GM12878 (cell line): ENCODE measurements at regions not wholly inside any gene's neighbourhood (a gene's known extent, or its start where the extent isn't known, plus 50 kb on each side); places are given as distances from the start of the nearest gene placed in this dataset.

ENCODE experiments used
- BCL11A ChIP-seq: IDR thresholded peaks from 2 replicates; pipeline ENCODE4 v1.6.1; 2011; ENCODE audit warnings: low read depth, low read length
- CBFB ChIP-seq: IDR thresholded peaks from 2 replicates; pipeline ENCODE4 v1.6.1; 2016; ENCODE audit warnings: antibody characterized with exemption, low read depth
- CHD4 ChIP-seq: fragments of 200-600 bp; sonication (generic); IDR thresholded peaks from 2 replicates; pipeline ENCODE4 v1.6.1; 2016; ENCODE audit warnings: mild to moderate bottlenecking
- CREM ChIP-seq: IDR thresholded peaks from 2 replicates; pipeline ENCODE4 v1.6.1; 2014; ENCODE audit warnings: antibody characterized with exemption, low read depth
- EP300 ChIP-seq, 2 experiments: fragments of 150-350 bp in 1 of 2; IDR thresholded peaks; 2 replicates each; pipeline ENCODE4 v1.6.1; 2011 to 2012; ENCODE audit warnings: low read depth in 2 of 2, low read length in 2 of 2, borderline replicate concordance in 1 of 2, improper control_type of control experiment in 1 of 2, inconsistent platforms in 1 of 2; ENCODE audit not compliant: control insufficient read depth in 1 of 2
- ETV6 ChIP-seq, 2 experiments: fragments of 450-650 bp in 1 of 2; IDR thresholded peaks in 1 of 2; conservative IDR thresholded peaks in 1 of 2; 2 replicates each; pipeline ENCODE4 v1.6.1; 2014; ENCODE audit warnings: antibody characterized with exemption in 1 of 2, borderline replicate concordance in 1 of 2, low read depth in 1 of 2, mild to moderate bottlenecking in 1 of 2, moderate library complexity in 1 of 2
- GABPA ChIP-seq: IDR thresholded peaks from 2 replicates; pipeline ENCODE4 v1.6.1; 2014; ENCODE audit warnings: antibody characterized with exemption, low read depth, mild to moderate bottlenecking, inconsistent platforms
- HDGF ChIP-seq: fragments of 450-650 bp; IDR thresholded peaks from 2 replicates; pipeline ENCODE4 v1.6.1; 2016; ENCODE audit warnings: antibody characterized with exemption
- MTA3 ChIP-seq: IDR thresholded peaks from 2 replicates; pipeline ENCODE4 v1.6.1; 2012; ENCODE audit warnings: low read length, inconsistent platforms, borderline replicate concordance
- PAX8 ChIP-seq: fragments of 450-650 bp; IDR thresholded peaks from 2 replicates; pipeline ENCODE4 v1.6.1; 2017; ENCODE audit warnings: mild to moderate bottlenecking, moderate library complexity
- RAD21 ChIP-seq: IDR thresholded peaks from 2 replicates; pipeline ENCODE4 v1.6.1; 2011; ENCODE audit warnings: mild to moderate bottlenecking, low read depth, low read length, moderate library complexity; ENCODE audit not compliant: insufficient read depth
- RFX5 ChIP-seq: IDR thresholded peaks from 2 replicates; pipeline ENCODE4 v1.6.1; 2011; ENCODE audit warnings: low read depth, low read length, improper control_type of control experiment
- TARDBP ChIP-seq: IDR thresholded peaks from 2 replicates; pipeline ENCODE4 v1.6.1; 2016; ENCODE audit warnings: borderline replicate concordance
- YY1 ChIP-seq: IDR thresholded peaks from 2 replicates; pipeline ENCODE4 v1.6.1; 2011; ENCODE audit warnings: low read depth, mild to moderate bottlenecking, low read length
- ZNF207 ChIP-seq: fragments of 450-650 bp; IDR thresholded peaks from 2 replicates; pipeline ENCODE4 v1.6.1; 2014; ENCODE audit warnings: antibody characterized with exemption, mild to moderate bottlenecking, borderline replicate concordance
- TF ChIP-seq, protein P1 (sequence below): IDR thresholded peaks from 2 replicates; pipeline ENCODE4 v1.6.1; 2011; ENCODE audit warnings: mild to moderate bottlenecking, low read depth, low read length, moderate library complexity; ENCODE audit not compliant: insufficient replicate concordance
- TF ChIP-seq, protein P2 (sequence below): IDR thresholded peaks from 2 replicates; pipeline ENCODE4 v1.6.1; 2012; ENCODE audit warnings: mild to moderate bottlenecking, low read depth, low read length
- TF ChIP-seq, protein P3 (sequence below): fragments of 450-650 bp; IDR thresholded peaks from 2 replicates; pipeline ENCODE4 v1.6.1; 2017; ENCODE audit warnings: mild to moderate bottlenecking, moderate library complexity
- TF ChIP-seq, protein P4 (sequence below): fragments of 450-650 bp; IDR thresholded peaks from 2 replicates; pipeline ENCODE4 v1.6.1; 2014; ENCODE audit warnings: mild to moderate bottlenecking
- TF ChIP-seq, protein P5 (sequence below): fragments of 450-650 bp; IDR thresholded peaks from 2 replicates; pipeline ENCODE4 v1.6.1; 2017; ENCODE audit warnings: mild to moderate bottlenecking, low read depth, inconsistent platforms; ENCODE audit not compliant: poor library complexity, severe bottlenecking

DNA sequence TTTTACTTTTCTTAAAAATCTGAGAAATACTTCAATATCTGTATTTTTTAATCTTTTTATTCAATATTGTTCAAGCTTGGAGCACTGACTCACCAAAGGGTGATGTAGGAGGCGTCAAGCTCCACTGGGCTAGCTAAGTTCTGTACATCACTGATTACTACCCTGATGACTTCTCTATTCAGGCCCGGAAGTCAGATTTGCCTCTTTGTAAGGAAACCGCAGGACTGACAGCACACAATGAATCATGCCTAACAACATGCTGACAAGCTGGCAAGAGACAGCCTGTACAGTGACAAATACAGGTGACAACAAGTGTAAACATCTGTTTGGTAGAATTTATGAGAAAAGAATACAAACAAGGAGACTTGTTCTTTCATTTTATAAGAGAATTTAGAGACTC lies 627.9 kb upstream of the RORB start (continued):
- TF ChIP-seq, protein P1, sequence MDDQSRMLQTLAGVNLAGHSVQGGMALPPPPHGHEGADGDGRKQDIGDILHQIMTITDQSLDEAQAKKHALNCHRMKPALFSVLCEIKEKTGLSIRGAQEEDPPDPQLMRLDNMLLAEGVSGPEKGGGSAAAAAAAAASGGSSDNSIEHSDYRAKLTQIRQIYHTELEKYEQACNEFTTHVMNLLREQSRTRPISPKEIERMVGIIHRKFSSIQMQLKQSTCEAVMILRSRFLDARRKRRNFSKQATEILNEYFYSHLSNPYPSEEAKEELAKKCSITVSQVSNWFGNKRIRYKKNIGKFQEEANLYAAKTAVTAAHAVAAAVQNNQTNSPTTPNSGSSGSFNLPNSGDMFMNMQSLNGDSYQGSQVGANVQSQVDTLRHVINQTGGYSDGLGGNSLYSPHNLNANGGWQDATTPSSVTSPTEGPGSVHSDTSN = peak; percentile 87
- TF ChIP-seq RAD21 (no peak), YY1 (no peak), ZNF207 (no peak), EP300 (IDR thresholded peaks at IDR 0.05; ENCODE audit: borderline replicate concordance in 1 of 2, control insufficient read depth in 1 of 2, low read depth in 2 of 2, low read length in 2 of 2) (no peak), MTA3 (no peak), CHD4 (no peak), ETV6 (conservative IDR thresholded peaks at IDR 0.05 in 1 of 2, IDR thresholded peaks at IDR 0.05 in 1 of 2; ENCODE audit: borderline replicate concordance in 1 of 2, low read depth in 1 of 2) (no peak), RFX5 (no peak), TARDBP (no peak), GABPA (no peak), HDGF (no peak), PAX8 (no peak), CBFB (0 out of 2 replicates have a peak, but pooled peaks have one; percentile 22), CREM (no peak), BCL11A (no peak)
- TF ChIP-seq, protein P2, sequence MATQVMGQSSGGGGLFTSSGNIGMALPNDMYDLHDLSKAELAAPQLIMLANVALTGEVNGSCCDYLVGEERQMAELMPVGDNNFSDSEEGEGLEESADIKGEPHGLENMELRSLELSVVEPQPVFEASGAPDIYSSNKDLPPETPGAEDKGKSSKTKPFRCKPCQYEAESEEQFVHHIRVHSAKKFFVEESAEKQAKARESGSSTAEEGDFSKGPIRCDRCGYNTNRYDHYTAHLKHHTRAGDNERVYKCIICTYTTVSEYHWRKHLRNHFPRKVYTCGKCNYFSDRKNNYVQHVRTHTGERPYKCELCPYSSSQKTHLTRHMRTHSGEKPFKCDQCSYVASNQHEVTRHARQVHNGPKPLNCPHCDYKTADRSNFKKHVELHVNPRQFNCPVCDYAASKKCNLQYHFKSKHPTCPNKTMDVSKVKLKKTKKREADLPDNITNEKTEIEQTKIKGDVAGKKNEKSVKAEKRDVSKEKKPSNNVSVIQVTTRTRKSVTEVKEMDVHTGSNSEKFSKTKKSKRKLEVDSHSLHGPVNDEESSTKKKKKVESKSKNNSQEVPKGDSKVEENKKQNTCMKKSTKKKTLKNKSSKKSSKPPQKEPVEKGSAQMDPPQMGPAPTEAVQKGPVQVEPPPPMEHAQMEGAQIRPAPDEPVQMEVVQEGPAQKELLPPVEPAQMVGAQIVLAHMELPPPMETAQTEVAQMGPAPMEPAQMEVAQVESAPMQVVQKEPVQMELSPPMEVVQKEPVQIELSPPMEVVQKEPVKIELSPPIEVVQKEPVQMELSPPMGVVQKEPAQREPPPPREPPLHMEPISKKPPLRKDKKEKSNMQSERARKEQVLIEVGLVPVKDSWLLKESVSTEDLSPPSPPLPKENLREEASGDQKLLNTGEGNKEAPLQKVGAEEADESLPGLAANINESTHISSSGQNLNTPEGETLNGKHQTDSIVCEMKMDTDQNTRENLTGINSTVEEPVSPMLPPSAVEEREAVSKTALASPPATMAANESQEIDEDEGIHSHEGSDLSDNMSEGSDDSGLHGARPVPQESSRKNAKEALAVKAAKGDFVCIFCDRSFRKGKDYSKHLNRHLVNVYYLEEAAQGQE = no peak
- TF ChIP-seq, protein P3, sequence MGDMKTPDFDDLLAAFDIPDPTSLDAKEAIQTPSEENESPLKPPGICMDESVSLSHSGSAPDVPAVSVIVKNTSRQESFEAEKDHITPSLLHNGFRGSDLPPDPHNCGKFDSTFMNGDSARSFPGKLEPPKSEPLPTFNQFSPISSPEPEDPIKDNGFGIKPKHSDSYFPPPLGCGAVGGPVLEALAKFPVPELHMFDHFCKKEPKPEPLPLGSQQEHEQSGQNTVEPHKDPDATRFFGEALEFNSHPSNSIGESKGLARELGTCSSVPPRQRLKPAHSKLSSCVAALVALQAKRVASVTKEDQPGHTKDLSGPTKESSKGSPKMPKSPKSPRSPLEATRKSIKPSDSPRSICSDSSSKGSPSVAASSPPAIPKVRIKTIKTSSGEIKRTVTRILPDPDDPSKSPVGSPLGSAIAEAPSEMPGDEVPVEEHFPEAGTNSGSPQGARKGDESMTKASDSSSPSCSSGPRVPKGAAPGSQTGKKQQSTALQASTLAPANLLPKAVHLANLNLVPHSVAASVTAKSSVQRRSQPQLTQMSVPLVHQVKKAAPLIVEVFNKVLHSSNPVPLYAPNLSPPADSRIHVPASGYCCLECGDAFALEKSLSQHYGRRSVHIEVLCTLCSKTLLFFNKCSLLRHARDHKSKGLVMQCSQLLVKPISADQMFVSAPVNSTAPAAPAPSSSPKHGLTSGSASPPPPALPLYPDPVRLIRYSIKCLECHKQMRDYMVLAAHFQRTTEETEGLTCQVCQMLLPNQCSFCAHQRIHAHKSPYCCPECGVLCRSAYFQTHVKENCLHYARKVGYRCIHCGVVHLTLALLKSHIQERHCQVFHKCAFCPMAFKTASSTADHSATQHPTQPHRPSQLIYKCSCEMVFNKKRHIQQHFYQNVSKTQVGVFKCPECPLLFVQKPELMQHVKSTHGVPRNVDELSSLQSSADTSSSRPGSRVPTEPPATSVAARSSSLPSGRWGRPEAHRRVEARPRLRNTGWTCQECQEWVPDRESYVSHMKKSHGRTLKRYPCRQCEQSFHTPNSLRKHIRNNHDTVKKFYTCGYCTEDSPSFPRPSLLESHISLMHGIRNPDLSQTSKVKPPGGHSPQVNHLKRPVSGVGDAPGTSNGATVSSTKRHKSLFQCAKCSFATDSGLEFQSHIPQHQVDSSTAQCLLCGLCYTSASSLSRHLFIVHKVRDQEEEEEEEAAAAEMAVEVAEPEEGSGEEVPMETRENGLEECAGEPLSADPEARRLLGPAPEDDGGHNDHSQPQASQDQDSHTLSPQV = no peak
- TF ChIP-seq, protein P4, sequence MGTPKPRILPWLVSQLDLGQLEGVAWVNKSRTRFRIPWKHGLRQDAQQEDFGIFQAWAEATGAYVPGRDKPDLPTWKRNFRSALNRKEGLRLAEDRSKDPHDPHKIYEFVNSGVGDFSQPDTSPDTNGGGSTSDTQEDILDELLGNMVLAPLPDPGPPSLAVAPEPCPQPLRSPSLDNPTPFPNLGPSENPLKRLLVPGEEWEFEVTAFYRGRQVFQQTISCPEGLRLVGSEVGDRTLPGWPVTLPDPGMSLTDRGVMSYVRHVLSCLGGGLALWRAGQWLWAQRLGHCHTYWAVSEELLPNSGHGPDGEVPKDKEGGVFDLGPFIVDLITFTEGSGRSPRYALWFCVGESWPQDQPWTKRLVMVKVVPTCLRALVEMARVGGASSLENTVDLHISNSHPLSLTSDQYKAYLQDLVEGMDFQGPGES = no peak
- TF ChIP-seq, protein P5, sequence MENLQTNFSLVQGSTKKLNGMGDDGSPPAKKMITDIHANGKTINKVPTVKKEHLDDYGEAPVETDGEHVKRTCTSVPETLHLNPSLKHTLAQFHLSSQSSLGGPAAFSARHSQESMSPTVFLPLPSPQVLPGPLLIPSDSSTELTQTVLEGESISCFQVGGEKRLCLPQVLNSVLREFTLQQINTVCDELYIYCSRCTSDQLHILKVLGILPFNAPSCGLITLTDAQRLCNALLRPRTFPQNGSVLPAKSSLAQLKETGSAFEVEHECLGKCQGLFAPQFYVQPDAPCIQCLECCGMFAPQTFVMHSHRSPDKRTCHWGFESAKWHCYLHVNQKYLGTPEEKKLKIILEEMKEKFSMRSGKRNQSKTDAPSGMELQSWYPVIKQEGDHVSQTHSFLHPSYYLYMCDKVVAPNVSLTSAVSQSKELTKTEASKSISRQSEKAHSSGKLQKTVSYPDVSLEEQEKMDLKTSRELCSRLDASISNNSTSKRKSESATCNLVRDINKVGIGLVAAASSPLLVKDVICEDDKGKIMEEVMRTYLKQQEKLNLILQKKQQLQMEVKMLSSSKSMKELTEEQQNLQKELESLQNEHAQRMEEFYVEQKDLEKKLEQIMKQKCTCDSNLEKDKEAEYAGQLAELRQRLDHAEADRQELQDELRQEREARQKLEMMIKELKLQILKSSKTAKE = no peak
